ENCODE measurements at regions not wholly inside any gene's neighbourhood (a gene's known extent, or its start where the extent isn't known, plus 50 kb on each side); places are given as distances from the start of the nearest gene placed in this dataset.

DNA sequence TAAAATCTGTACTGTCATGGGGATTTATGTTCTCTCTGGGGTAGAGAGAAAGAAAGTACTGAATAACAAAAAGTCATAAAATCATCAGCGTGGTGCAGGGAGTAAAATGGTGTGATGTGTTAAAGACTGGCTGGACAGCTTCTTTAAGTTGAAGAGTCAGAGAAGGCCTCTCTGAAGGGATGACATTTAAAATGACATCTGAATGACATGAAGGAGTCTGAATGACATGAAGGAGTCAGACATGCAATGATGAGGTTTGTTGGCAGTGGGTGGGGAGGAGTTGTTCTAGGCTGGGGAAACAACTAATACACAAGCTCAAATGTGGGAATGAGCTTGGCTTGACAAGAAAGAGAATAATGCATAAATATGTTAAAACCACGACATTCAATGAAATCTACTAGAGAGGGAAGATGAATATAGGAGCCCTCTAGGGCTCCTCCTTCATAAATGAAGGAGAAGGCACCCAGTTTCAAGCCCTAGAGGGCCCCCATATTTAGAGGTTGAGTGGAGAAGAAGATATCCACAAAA, 63.9 kb upstream of the KIT start:
- intact Hi-C loops (cut with micrococcal nuclease), result no loop called here
- Histone ChIP-seq H3K4me2 (ENCODE audit: low read depth, low read length) (no peak overlapping the region), H4K8ac (ENCODE audit: low read depth in 2 of 2, low read length in 2 of 2) (no peak overlapping the region), H2BK15ac (ENCODE audit: low read depth, low read length) (no peak overlapping the region), H3K27me3 (ENCODE audit: control insufficient read depth, insufficient read depth, low read length) (no peaks in the 10 kb centered on the region), H4K91ac (ENCODE audit: insufficient read depth, low read depth, low read length) (no peak overlapping the region), H2AK9ac (replicated peaks; ENCODE audit: low read depth, low read length, poor library complexity) (no peak overlapping the region), H2AK5ac (ENCODE audit: low read depth, low read length) (no peak overlapping the region), H3K4me1 (ENCODE audit: control insufficient read depth, insufficient read depth, low read length) (no peaks in the 10 kb centered on the region), H2BK120ac (ENCODE audit: low read depth, low read length) (no peak overlapping the region), H3K14ac (replicated peaks; ENCODE audit: low read depth, low read length) (no peak overlapping the region), H3K56ac (ENCODE audit: extremely low read depth, insufficient read depth, low read length) (no peak overlapping the region), H2BK20ac (ENCODE audit: low read depth, low read length) (no peak overlapping the region), H3K4me3 (ENCODE audit: insufficient read depth, low read depth, low read length) (no peak overlapping the region), H3K23ac (ENCODE audit: low read depth, low read length) (no peak overlapping the region), H4K5ac (ENCODE audit: low read depth, low read length) (no peak overlapping the region), H3K27ac (ENCODE audit: insufficient read depth, low read length) (no peak overlapping the region), H3K9ac (ENCODE audit: low read depth, low read length) (no peak overlapping the region), H3K4ac (ENCODE audit: low read depth, low read length) (no peak overlapping the region), H2AFZ (replicated peaks; ENCODE audit: low read length, poor library complexity) (no peak overlapping the region), H3K9me1 (ENCODE audit: insufficient read depth, low read length) (no peaks in the 10 kb centered on the region), H3K18ac (ENCODE audit: low read depth, low read length) (no peak overlapping the region), H2BK5ac (ENCODE audit: low read depth, low read length, poor library complexity, severe bottlenecking) (no peak overlapping the region), H3K36me3 (ENCODE audit: control insufficient read depth, insufficient read depth, low read length) (no peaks in the 10 kb centered on the region), H3K9me3 (ENCODE audit: control insufficient read depth, insufficient read depth, low read length) (no peaks in the 10 kb centered on the region), H3K79me1 (ENCODE audit: low read depth in 1 of 2, low read length in 2 of 2) (no peaks in the 10 kb centered on the region), H4K20me1 (ENCODE audit: insufficient read depth, low read length) (no peaks in the 10 kb centered on the region)
- 33% methylated on average over 1 of the region's 2 CpGs; no CpG with 5 or more reads in 1 of the 2 experiments for WGBS, 2 experiments (ENCODE audit: extremely low coverage in 2 of 2, insufficient read length in 1 of 2)
- dilution Hi-C loops (cut with HindIII; ENCODE audit: low sequenced_read_pairs, unreplicated experiment), result no loop called here
- in situ Hi-C loops (cut with MboI; ENCODE audit: low sequenced_read_pairs), result no loop called here
- no TSS peak for BruUV-seq (replicated peaks)
- POLR2A ChIA-PET (ENCODE audit: unreplicated experiment), result no interaction called here
- DNase-seq, result no peak
- no peak for ATAC-seq (ENCODE audit: low read depth)
- TF ChIP-seq POLR2A (IDR thresholded peaks at IDR 0.05; ENCODE audit: low read depth, low read length) (no peak), RAD21 (IDR thresholded peaks at IDR 0.05; ENCODE audit: low read length) (no peak)
- CTCF ChIA-PET, result no interaction called here

All from IMR-90 (cell line).